GM23248 (cell line): ENCODE measurements at regions not wholly inside any gene's neighbourhood (a gene's known extent, or its start where the extent isn't known, plus 50 kb on each side); places are given as distances from the start of the nearest gene placed in this dataset.

Experiments
- DNase-seq: peaks from one replicate; pipeline ENCODE4 v3.0.0-alpha.2; 2015
- H2AFZ ChIP-seq: fragments of 200-600 bp; sonication (generic); 2 replicates; pipeline ENCODE4 v1.6.1; 2016; ENCODE audit warnings: antibody characterized with exemption
- H3F3A ChIP-seq: fragments of 200-600 bp; sonication (generic); 2 replicates; pipeline ENCODE4 v1.6.1; 2016; ENCODE audit warnings: mild to moderate bottlenecking, antibody characterized with exemption, mixed run types; ENCODE audit not compliant: insufficient read depth
- H3K27ac ChIP-seq: fragments of 200-600 bp; sonication (generic); 2 replicates; pipeline ENCODE4 v1.5.1; 2016; ENCODE audit warnings: mild to moderate bottlenecking
- H3K27me3 ChIP-seq: fragments of 200-600 bp; sonication (generic); replicated peaks from 2 replicates; pipeline ENCODE4 v1.6.1; 2016; ENCODE audit warnings: mild to moderate bottlenecking; ENCODE audit not compliant: insufficient read depth
- H3K36me3 ChIP-seq: fragments of 200-600 bp; sonication (generic); 2 replicates; pipeline ENCODE4 v1.6.1; 2016; ENCODE audit warnings: low read depth, mild to moderate bottlenecking
- H3K4me1 ChIP-seq: fragments of 200-600 bp; sonication (generic); 2 replicates; pipeline ENCODE4 v1.6.1; 2016; ENCODE audit warnings: mild to moderate bottlenecking; ENCODE audit not compliant: insufficient read depth
- H3K4me2 ChIP-seq: fragments of 200-600 bp; sonication (generic); one replicate; pipeline ENCODE4 v1.6.1; 2016; ENCODE audit warnings: mild to moderate bottlenecking; ENCODE audit not compliant: unreplicated experiment
- H3K4me3 ChIP-seq: fragments of 200-600 bp; sonication (generic); 2 replicates; pipeline ENCODE4 v1.5.1; 2016; ENCODE audit warnings: mild to moderate bottlenecking
- H3K79me2 ChIP-seq: fragments of 200-600 bp; sonication (generic); 2 replicates; pipeline ENCODE4 v1.6.1; 2016; ENCODE audit warnings: mild to moderate bottlenecking; ENCODE audit not compliant: insufficient read depth
- H3K9ac ChIP-seq: fragments of 200-600 bp; sonication (generic); 2 replicates; pipeline ENCODE4 v1.6.1; 2016; ENCODE audit warnings: mild to moderate bottlenecking
- H3K9me2 ChIP-seq: fragments of 200-600 bp; sonication (generic); 2 replicates; pipeline ENCODE4 v1.6.1; 2016; ENCODE audit warnings: mixed run types, mild to moderate bottlenecking, moderate library complexity; ENCODE audit not compliant: insufficient read depth
- H3K9me3 ChIP-seq: fragments of 200-600 bp; sonication (generic); one replicate; pipeline ENCODE4 v1.6.1; 2017; ENCODE audit warnings: low read depth
- H4K20me1 ChIP-seq: fragments of 200-600 bp; sonication (generic); 2 replicates; pipeline ENCODE4 v1.6.0; 2016; ENCODE audit not compliant: insufficient read depth
- EZH2 ChIP-seq: fragments of 200-600 bp; sonication (generic); IDR thresholded peaks from 2 replicates; pipeline ENCODE4 v1.6.1; 2018; ENCODE audit warnings: antibody characterized with exemption, mild to moderate bottlenecking; ENCODE audit not compliant: insufficient read depth, poor library complexity, severe bottlenecking
- EZH2phosphoT487 ChIP-seq: fragments of 200-600 bp; sonication (generic); IDR thresholded peaks from 2 replicates; pipeline ENCODE4 v1.6.1; 2018; ENCODE audit warnings: antibody characterized with exemption, moderate library complexity, mild to moderate bottlenecking, low read depth; ENCODE audit not compliant: insufficient read depth
- WGBS, 2 experiments: methylation state at CpG; one replicate each; pipeline ENCODE4 v1.1.6; 2015 to 2017; ENCODE audit warnings: low lambda C conversion rate in 2 of 2, low coverage in 1 of 2; ENCODE audit errors: missing lambda C conversion rate in 2 of 2; 5-methylcytosine and 5-hydroxymethylcytosine counted together
- in situ Hi-C: fragments of 300-500 bp; cut with MboI; formaldehyde crosslinking; loops from 2 replicates; pipeline ENCODE4 v1.15.0; 2020

- Histone ChIP-seq H3K79me2 (no peaks in the 10 kb centered on the region), H3K4me1 (no peaks in the 10 kb centered on the region), H2AFZ (no peak overlapping the region), H3K36me3 (no peaks in the 10 kb centered on the region), H3K27ac (no peak overlapping the region), H3F3A (no peaks in the 10 kb centered on the region), H3K27me3 (no peaks in the 10 kb centered on the region), H4K20me1 (no peaks in the 10 kb centered on the region), H3K4me3 (no peak overlapping the region), H3K9ac (no peak overlapping the region), H3K4me2 (no peak overlapping the region), H3K9me2 (no peaks in the 10 kb centered on the region), H3K9me3 (no peaks in the 10 kb centered on the region)
- no peak for DNase-seq
- in situ Hi-C loops = no loop called here
- WGBS, 2 experiments = 0% methylated on average over 1 of the region's 1 CpG
- TF ChIP-seq EZH2 (no peak), EZH2phosphoT487 (no peak)
These were observed 958.3 kb upstream of the CDH9 start for GRCh38 chr5:27996665-27997064.

GRCh38 chr5:27995867-27996266 is 957.5 kb upstream of the CDH9 start:
- Histone ChIP-seq H3K9ac (no peak overlapping the region), H3K9me2 (no peaks in the 10 kb centered on the region), H4K20me1 (no peaks in the 10 kb centered on the region), H3K36me3 (no peaks in the 10 kb centered on the region), H3K27ac (no peak overlapping the region), H3K4me3 (no peak overlapping the region), H3K4me2 (no peak overlapping the region), H3K27me3 (no peaks in the 10 kb centered on the region), H3K79me2 (no peaks in the 10 kb centered on the region), H2AFZ (no peak overlapping the region), H3K4me1 (no peaks in the 10 kb centered on the region), H3F3A (no peaks in the 10 kb centered on the region), H3K9me3 (no peaks in the 10 kb centered on the region)
- DNase-seq = no peak
- TF ChIP-seq EZH2 = no peak
- no peak for TF ChIP-seq EZH2phosphoT487
- WGBS, 2 experiments = 9% methylated on average over 5 of the region's 5 CpGs
- in situ Hi-C loops = no loop called here

- Histone ChIP-seq H4K20me1 (no peaks in the 10 kb centered on the region), H3K36me3 (no peaks in the 10 kb centered on the region), H3K9me3 (no peaks in the 10 kb centered on the region), H3K9ac (no peak overlapping the region), H3K27me3 (no peaks in the 10 kb centered on the region), H3K27ac (no peak overlapping the region), H3K4me3 (no peak overlapping the region), H3K4me1 (no peaks in the 10 kb centered on the region), H3F3A (no peaks in the 10 kb centered on the region), H2AFZ (no peak overlapping the region), H3K9me2 (no peaks in the 10 kb centered on the region), H3K4me2 (no peak overlapping the region), H3K79me2 (no peaks in the 10 kb centered on the region)
- in situ Hi-C loops = no loop called here
- TF ChIP-seq EZH2 = no peak
- no peak for TF ChIP-seq EZH2phosphoT487
- DNase-seq = no peak
These were observed 939.9 kb upstream of the CDH9 start for GRCh38 chr5:27978322-27978721.

GRCh38 chr5:27969157-27969556 is 930.8 kb upstream of the CDH9 start:
- Histone ChIP-seq H3K9ac (no peak overlapping the region), H3K4me1 (no peaks in the 10 kb centered on the region), H2AFZ (no peak overlapping the region), H3K27ac (no peak overlapping the region), H3K4me3 (no peak overlapping the region), H3K79me2 (no peaks in the 10 kb centered on the region), H3K9me2 (no peaks in the 10 kb centered on the region), H3K27me3 (no peaks in the 10 kb centered on the region), H4K20me1 (no peaks in the 10 kb centered on the region), H3K9me3 (no peaks in the 10 kb centered on the region), H3K4me2 (no peak overlapping the region), H3K36me3 (no peaks in the 10 kb centered on the region), H3F3A (no peaks in the 10 kb centered on the region)
- no peak for DNase-seq
- TF ChIP-seq EZH2phosphoT487 = no peak
- TF ChIP-seq EZH2 = no peak
- in situ Hi-C loops = no loop called here

GRCh38 chr5:27963050-27963783 is 924.8 kb upstream of the CDH9 start:
- Histone ChIP-seq H3K36me3 (no peaks in the 10 kb centered on the region), H3K9me3 (no peaks in the 10 kb centered on the region), H3K9me2 (no peaks in the 10 kb centered on the region), H3K4me2 (no peak overlapping the region), H3K9ac (no peak overlapping the region), H3F3A (no peaks in the 10 kb centered on the region), H3K79me2 (no peaks in the 10 kb centered on the region), H3K27me3 (no peaks in the 10 kb centered on the region), H3K27ac (no peak overlapping the region), H2AFZ (no peak overlapping the region), H3K4me1 (no peaks in the 10 kb centered on the region), H3K4me3 (no peak overlapping the region), H4K20me1 (no peaks in the 10 kb centered on the region)
- in situ Hi-C loops = no loop called here
- DNase-seq = no peak
- no peak for TF ChIP-seq EZH2
- no peak for TF ChIP-seq EZH2phosphoT487
- 24 to 40% methylated on average over 7 of the region's 7 CpGs for WGBS, 2 experiments
